GM12864 (cell line): ENCODE measurements at regions not wholly inside any gene's neighbourhood (a gene's known extent, or its start where the extent isn't known, plus 50 kb on each side); places are given as distances from the start of the nearest gene placed in this dataset.

Experiments used
- DNase-seq: peaks from one replicate; pipeline ENCODE4 v3.0.0-alpha.2; 2011; ENCODE audit warnings: low read depth
- H3K4me3 ChIP-seq: 2 replicates; pipeline ENCODE4 v1.5.1; 2011; ENCODE audit warnings: mild to moderate bottlenecking, low read depth, low read length, control low read depth
- CTCF ChIP-seq: IDR thresholded peaks from 2 replicates; pipeline ENCODE4 v1.5.1; 2011; ENCODE audit warnings: low read depth, mild to moderate bottlenecking, moderate library complexity, low read length, control low read depth, inconsistent platforms; ENCODE audit errors: missing control alignments

GRCh38 chr14:35456261-35456660 is 51.7 kb upstream of the NFKBIA start:
- no peak overlapping the region for H3K4me3 ChIP-seq
- DNase-seq = no peak
- no peak for TF ChIP-seq CTCF

GRCh38 chr14:35458442-35458841 is 53.9 kb upstream of the NFKBIA start:
- H3K4me3 ChIP-seq = no peak overlapping the region
- TF ChIP-seq CTCF = no peak
- no peak for DNase-seq

- no peak for TF ChIP-seq CTCF
- no peak overlapping the region for H3K4me3 ChIP-seq
- DNase-seq = no peak
Measured at GRCh38 chr14:35459776-35460175, 55.2 kb upstream of the NFKBIA start.

GRCh38 chr14:35470755-35471154 is 63.2 kb upstream of the INSM2 start:
- H3K4me3 ChIP-seq = no peak overlapping the region
- DNase-seq = no peak
- TF ChIP-seq CTCF = no peak

- no peak overlapping the region for H3K4me3 ChIP-seq
- no peak for TF ChIP-seq CTCF
- DNase-seq = no peak
Measured at GRCh38 chr14:35471803-35472202, 62.2 kb upstream of the INSM2 start.

GRCh38 chr14:35474323-35474722 is 59.6 kb upstream of the INSM2 start:
- TF ChIP-seq CTCF = no peak
- H3K4me3 ChIP-seq = no peak overlapping the region
- DNase-seq = no peak

- H3K4me3 ChIP-seq = no peak overlapping the region
- peak; percentile 24 for DNase-seq
- no peak for TF ChIP-seq CTCF
Measured at GRCh38 chr14:35480119-35480769, 53.7 kb upstream of the INSM2 start.
